Fibroblast of skin of right quadriceps (primary cell): ENCODE measurements at regions not wholly inside any gene's neighbourhood (a gene's known extent, or its start where the extent isn't known, plus 50 kb on each side); places are given as distances from the start of the nearest gene placed in this dataset.

Experiments
- DNase-seq: peaks from one replicate; pipeline ENCODE4 v3.0.0-alpha.2; 2013

GRCh38 chrX:39456894-39457604 is 640.7 kb downstream of the BCOR start:
- DNase-seq = no peak

- DNase-seq = no peak
Observed at GRCh38 chrX:39458779-39459178, 639.0 kb downstream of the BCOR start.

- DNase-seq = no peak
Observed at GRCh38 chrX:39459204-39459603, 638.6 kb downstream of the BCOR start.

GRCh38 chrX:39459952-39460351 is 637.8 kb downstream of the BCOR start:
- no peak for DNase-seq

- DNase-seq = no peak
Observed at GRCh38 chrX:39460499-39460898, 637.3 kb downstream of the BCOR start.

- no peak for DNase-seq
Observed at GRCh38 chrX:39462835-39463234, 634.9 kb downstream of the BCOR start.

- no peak for DNase-seq
Observed at GRCh38 chrX:39464253-39464652, 633.5 kb downstream of the BCOR start.

- DNase-seq = no peak
Observed at GRCh38 chrX:39465467-39465866, 632.3 kb downstream of the BCOR start.

GRCh38 chrX:39465906-39466305 is 631.9 kb downstream of the BCOR start:
- no peak for DNase-seq

GRCh38 chrX:39469126-39469525 is 628.6 kb downstream of the BCOR start:
- DNase-seq = no peak

GRCh38 chrX:39470588-39471407 is 627.0 kb downstream of the BCOR start:
- peak; percentile 85 for DNase-seq

- no peak for DNase-seq
Observed at GRCh38 chrX:39472161-39472560, 625.6 kb downstream of the BCOR start.

- DNase-seq = no peak
Observed at GRCh38 chrX:39473812-39474211, 623.9 kb downstream of the BCOR start.

- no peak for DNase-seq
Observed at GRCh38 chrX:39475372-39475771, 622.4 kb downstream of the BCOR start.

GRCh38 chrX:39476604-39477021 is 621.1 kb downstream of the BCOR start:
- no peak for DNase-seq

GRCh38 chrX:39477031-39477761 is 620.6 kb downstream of the BCOR start:
- no peak for DNase-seq

GRCh38 chrX:39477762-39478120 is 620.0 kb downstream of the BCOR start:
- DNase-seq = peak; percentile 39

- DNase-seq = no peak
Observed at GRCh38 chrX:39479856-39480255, 617.9 kb downstream of the BCOR start.

GRCh38 chrX:39480963-39481362 is 616.8 kb downstream of the BCOR start:
- no peak for DNase-seq

- no peak for DNase-seq
Observed at GRCh38 chrX:39481621-39482020, 616.1 kb downstream of the BCOR start.

GRCh38 chrX:39484159-39485068 is 613.3 kb downstream of the BCOR start:
- no peak for DNase-seq

- DNase-seq = no peak
Observed at GRCh38 chrX:39487166-39487968, 610.4 kb downstream of the BCOR start.
